HG03571 (cell line): ENCODE measurements at regions not wholly inside any gene's neighbourhood (a gene's known extent, or its start where the extent isn't known, plus 50 kb on each side); places are given as distances from the start of the nearest gene placed in this dataset.
"Not testable (repeated sequence)": the region's sequence is repeated elsewhere in the genome, so short reads cannot be mapped to it uniquely, and the experiment has no call there.

Experiments used
- ATAC-seq: cut with Tn5 transposase; IDR thresholded peaks from one replicate; pipeline ENCODE4 v1.9.1; 2021; ENCODE audit not compliant: unreplicated experiment

DNA sequence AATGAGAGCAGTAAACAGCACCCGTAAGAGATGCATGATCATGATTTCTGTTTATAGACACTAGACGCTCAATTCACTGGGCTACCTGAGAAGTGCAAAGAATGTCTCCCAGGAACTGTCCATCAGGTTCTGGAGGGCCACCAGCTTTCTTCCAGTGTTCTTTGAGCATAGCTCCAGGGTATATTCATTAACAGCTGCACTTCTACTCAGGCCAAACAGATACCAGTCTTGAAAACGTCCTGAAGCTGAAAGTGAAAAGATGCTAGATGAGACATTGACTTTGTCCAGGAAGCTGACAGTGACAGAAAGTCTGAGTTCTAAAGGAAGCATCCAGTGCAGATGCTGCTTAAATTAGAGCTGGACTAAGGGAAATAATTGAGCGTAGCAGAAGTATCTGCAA is 488.7 kb upstream of the TYRP1 start:
- ATAC-seq: no peak

DNA sequence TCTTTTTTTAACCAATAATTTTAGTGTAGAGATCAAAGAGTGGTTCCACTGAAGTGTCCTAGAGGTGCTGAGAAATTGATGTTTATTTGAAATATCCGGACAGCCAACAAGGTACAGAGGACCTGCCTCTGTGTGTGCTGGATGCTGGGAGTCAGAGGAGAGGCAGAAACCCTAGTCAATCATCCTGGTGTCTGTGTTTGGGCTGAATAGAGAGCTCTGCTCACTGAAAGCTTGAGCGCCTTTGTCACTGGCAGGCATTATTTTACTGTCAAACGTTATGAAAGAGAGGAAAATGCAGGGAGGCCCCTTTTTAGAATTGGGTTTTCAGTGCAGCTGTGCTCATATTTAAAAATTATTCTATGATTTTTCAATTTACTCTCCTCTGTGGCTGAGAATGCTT is 480.3 kb upstream of the TYRP1 start:
- ATAC-seq: no peak

DNA sequence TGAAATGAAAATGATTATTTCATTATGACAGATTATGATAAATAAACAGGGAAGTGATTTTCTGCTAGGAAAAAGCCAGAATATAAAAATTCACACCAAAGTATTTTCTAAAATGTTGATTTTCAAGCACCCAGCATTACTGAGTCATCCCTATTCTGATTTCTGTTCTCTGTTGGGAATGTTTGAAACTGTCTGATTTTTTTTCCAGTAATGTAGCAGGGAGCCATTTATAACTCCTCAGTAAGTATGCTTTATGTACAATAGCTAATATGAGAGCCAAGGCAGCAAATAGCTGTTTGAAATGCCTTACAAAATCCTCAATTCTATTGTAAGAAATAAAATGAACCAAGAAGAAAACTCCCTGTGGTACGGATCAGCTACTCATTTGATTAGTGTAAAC is 471.7 kb upstream of the TYRP1 start:
- ATAC-seq: no peak

DNA sequence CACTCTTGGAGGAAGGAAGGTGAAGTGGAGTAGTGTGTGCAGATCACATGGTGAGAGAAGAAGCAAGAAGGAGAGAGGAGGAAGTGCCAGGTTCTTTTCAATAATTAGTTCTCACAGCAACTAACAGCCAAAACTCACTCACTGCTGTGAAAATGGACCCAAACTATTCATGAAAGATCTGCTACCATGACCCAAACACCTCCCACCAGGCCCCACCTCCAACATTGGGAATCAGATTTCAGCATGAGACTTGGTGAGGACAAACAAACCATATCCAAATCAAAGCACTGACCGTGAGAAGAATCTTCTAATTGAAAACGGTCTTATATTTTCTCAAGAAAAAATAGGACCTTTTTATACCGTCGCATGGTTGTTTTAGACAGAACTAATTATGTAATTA is 468.7 kb upstream of the TYRP1 start:
- ATAC-seq: no peak

DNA sequence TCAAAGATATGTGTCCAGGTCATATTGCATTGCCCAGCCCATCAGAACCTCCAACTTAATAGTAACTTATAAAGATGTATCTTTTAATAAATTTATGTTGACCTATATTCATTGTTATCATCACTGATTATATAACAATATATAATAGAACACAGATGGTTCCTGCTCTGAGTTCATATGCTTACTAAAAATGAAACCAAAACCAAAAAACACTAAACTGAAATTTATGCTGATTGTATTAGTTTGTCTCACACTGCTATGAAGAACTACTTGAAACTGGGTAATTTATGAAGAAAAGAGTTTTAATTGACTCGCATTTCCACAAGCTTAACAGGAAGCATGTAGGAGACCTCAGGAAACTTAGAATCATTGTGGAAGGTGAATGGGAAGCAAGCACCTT is 462.5 kb upstream of the TYRP1 start:
- ATAC-seq: no peak

DNA sequence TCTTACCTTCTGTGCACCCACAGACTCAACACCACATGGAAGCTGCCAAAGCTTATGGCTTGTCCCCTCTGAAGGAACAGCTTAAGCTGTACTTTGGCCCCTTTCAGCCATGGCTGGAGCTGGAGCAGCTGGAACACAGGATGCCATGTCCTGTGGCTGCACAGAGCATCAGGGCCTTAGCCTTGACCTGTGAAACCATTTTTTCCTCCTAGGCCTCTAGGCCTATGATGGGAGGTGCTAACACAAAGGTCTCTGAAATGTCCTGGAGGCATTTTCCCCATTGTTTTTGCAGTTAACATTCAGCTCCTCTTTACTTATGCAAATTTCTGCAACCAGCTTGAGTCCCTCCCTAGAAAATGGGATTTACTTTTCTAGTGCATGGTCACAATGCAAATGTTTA is 461.4 kb upstream of the TYRP1 start:
- ATAC-seq: no peak

DNA sequence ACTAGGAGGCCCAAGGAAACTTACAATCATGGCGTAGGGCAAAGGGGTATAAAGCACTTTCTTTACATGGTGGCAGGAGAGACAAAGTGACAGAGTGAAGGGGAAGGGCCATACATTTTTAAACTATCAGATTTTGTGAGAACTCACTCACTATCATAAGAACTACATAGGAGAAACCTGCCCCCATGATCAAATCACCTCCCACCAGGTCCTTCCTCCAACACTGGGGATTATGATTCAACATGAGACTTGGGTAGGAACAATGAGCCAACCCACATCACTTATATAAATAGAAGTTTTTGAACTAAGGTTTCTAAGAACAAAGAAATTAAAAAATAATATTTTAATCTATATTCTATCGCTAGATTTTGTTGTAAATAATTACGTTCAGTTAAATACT is 460.3 kb upstream of the TYRP1 start:
- no peak for ATAC-seq

DNA sequence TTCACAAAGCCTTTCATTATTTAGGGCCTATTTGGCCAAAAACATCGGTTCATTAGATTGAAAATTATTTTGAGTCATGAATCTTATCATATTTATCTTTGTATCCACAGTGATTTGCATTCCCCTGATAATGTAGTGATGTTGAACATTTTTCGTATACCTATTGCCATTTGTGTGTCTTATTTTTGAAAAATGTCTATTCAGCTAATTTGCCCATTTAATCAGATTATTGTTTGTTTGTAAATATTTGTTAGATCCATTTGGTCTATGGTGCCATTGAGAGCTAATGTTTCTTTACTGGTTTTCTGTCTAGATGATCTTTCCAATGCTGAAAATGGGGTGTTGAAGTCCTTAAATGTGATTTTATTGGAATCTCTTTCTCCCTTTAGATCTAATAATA is 439.2 kb upstream of the TYRP1 start:
- ATAC-seq: no peak

DNA sequence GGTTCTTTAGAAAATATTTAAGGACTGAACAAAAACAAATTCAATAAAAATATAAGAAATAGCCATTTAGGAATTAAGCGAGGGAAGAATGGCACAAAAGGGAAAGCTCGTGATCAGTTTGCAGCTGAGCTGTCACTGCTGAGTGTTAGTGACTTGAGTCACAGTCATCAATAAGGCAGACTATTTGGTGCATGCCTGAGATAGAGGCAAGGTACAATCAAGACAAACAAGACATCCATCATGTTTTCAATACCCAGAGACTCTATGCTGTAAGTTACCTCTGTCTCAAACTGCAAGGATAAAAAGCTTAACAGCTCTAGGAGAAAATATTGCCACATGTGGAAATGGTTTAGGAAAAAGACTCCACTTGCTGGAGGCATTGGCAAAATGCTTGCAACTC is 426.4 kb upstream of the TYRP1 start:
- ATAC-seq: no peak

DNA sequence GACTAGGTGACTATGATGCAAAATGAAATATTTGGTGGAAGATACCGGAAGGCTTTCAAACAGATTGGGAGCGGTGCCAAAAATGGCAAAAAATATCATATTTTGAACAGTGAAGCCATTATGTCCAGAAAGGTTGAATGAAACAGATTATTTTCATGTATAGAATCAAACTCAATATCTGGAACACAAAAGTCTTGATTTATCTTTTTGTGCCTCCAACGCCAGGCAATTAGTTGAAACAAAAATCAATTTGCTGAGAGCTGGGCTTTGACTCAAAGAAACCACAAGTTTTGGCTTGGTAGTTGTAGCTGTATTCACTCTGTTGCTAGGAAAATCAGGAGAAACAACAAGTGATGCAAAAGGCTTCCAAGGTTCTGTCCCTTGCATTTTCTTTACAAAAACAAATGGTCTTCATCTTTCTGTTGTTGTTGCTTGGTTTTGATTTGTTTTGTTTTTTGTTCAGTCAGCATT is 421.7 kb upstream of the TYRP1 start:
- ATAC-seq: no peak

DNA sequence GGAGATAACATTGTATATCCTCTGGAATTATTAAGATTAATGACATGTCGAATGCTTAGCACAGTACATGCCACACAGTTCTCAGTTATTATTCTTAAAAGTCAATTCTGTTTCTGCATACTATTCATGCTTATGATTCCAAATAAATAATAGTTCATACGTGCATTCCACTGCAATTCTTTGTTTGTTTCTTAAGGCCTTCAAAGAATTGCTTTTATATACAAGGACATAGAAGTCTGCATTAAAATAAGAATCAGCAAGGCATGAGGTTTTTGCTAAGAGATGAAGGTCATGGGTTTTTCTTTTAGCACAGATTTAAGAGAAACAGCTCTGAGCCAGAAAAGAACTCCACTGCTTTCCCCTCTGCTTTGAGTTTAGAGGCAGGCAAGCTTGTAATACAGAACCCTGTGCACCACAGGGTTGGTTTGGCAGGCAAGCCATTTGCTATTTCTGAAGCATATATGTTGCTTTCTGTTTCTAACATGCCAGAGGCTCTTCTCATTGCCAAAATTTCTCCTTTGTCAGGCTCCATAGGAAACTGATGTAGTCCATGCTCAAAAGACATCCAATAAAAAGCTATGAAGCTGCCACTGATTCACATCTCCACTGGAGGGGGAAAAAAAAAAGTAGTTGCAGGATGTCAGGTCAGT is 420.6 kb upstream of the TYRP1 start:
- ATAC-seq: no peak

DNA sequence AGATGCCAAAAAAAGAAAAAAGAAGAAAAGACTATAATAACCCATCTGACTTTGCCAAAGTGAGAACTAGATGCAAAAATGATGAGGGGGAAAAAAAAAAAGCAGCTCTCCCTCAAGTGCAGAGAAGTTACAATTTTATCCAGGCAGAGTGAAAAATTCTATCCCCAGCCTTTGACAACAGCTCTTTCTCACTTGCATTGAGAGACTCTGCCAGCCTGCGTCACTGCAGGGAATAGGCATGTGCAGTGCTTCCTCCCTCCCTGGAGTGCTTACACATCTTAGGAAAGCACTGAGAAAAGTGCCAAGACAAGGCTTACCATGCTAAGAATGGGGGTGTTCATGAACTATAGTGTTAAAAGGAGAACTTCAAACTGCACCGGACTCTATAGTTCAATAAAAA is 418.6 kb upstream of the TYRP1 start:
- no peak for ATAC-seq

DNA sequence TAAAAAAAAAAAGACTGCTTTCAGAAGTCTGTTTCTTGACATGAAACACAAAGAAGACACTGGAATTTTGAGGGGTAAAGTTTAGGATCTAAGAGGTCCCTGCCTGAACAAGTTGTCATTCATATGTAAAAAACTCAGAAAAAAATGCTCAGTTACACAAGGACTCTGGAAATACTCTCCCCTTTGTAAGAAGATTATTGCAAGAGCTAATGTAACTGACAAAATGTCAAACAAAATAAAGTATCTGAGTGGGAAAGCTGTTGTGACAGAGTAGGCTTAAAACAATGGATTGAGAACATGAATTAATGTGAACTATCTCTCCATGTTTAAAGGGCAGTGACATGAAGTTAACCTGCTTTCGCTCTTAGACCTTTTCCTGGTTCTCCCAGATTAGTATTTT is 416.7 kb upstream of the TYRP1 start:
- ATAC-seq: no peak

DNA sequence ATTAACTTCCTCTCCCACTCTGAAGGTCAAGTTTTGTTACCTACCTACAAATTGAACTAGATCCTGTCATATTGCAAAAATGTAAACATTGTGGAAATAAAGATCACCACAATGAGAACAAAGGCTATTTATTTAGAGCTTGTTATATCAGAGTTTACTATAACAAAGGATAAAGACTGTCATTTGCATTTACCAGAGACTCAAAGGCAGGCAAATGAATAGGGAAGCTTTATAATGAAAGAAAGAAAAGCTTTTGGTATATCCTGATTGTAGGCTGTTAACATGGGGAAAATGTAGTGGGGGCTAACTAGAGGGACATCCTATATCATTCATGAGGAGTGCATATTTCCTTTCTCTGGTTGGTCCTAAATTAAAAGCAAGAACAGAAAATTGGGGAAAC is 403.5 kb upstream of the TYRP1 start:
- no peak for ATAC-seq

DNA sequence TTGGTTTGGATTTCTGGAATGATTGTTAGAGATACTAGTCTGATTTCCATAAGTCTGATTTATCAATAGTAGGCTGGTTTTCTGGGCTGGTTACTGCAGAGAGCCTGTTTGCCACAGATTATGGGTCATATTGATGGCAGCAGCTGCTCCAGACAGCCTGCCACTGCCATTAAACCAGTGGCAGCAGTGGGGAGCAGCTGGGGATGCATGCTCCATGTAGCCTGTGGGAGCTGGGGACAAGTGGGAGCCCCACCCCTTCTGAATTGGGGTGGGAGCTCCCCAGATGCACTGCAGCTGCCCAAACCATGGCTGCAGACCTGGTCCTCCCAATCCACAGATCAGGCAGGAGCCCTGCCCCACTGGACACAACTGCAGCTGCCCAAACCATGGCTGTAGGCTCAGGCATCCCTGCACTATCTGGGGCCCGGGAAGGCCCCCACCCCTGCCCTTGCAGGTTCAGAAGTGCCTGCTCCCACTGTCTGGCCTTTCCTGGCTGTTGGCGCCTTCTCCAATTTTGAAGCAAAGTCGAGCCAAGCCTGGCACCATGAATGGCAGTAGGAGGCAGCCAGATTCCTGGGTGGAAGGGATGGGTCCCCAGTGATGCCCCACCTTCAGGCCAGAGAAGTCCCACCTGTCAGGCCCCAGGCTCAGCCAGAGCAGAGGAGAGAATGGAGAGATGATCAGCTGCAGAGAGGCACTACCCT is 402.9 kb upstream of the TYRP1 start:
- ATAC-seq: no peak

DNA sequence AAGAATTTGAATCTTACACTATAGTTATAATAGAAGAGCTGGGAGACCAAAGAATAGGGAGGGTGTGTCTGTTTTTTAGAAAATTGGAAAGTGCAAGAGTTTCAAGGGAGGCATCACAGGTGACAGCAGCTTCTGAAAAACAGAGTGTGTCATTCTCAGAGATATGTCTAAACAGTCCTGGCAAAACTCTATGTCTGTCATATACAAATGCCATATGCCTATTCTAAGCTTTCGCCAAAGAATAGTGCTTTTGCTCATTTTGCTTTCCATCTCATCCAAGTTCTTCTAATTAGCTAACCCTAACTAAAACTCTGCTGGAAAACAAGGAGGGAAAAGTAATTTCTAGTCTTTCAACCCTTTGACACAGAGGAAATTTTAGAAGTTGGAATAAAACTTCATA is 388.0 kb upstream of the TYRP1 start:
- no peak for ATAC-seq

DNA sequence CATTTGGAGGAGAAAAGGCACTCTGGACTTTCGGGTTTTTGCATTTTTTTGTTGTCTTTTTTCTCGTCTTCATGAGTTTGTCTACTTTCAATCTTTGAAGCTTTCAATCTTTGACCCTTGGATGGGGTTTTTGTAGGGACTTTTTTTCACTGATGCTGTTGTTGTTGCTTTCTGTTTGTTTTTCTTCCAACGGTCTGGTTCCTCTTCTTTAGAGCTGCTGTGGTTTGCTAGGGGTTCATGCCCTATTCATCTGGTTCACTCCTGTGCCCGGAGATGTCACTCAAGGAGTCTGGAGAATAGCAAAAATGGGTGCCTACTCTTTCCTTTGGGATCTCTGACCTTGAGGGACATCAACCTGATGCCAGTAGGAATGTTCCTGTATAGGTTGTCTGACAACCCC is 378.6 kb upstream of the TYRP1 start:
- ATAC-seq: no peak

DNA sequence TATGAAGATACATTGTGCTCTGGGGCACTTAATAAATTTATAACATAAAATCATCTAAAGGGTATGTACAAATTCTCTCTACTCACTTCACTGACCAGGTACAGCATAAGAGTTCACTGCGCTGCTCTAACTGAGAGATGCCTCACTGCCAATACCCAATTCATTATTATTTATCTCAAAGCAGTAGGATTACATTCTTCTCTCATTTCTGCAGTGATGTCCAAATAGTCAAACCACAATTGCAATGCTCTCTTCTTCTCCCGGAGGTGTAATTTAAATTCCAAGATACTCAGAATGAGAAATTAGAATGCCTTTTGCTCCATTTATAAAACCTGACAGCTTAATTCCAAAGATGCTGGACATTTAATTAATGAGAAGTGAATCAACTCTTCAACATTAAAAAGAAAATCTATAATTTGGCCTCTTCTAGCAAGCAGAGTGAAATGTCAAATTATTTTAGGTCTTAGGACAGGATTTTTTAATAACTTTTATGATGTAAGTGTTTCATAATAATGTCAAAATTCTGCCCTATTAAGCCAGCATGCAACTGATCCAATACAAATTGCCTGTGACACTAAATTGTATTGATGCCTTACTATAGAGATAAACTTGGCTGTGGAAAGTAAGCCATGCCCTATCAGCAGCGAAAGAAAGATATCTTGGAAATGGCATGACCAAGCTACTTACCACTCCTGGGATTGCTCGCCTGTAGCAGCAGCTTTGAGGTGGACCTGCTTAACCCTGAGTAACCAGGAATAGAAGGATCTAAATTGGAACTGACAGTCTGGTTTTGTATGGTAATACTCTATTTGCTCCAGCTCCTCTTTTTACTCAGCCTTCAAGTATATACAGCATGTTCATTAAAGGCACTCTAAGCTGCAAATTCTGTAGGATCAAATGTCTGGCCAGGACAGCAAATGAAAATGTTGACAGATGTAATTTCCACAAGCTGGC is 374.2 kb upstream of the TYRP1 start:
- ATAC-seq: no peak

DNA sequence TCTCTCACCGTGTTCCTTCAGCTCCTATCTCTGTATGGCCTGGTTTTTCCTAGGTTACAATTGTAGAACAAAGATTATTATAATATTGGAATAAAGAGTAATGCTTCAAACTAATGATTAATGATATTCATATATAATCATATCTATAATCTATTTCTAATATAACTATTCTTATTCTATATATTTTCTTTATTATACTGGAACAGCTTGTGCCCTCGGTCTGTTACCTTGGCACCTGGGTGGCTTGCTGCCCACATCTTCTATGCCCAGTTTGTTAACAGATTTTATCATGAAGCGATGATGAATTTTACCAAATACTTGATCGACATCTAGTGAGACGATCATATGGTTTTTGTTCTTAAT is 363.6 kb upstream of the TYRP1 start:
- no peak for ATAC-seq

DNA sequence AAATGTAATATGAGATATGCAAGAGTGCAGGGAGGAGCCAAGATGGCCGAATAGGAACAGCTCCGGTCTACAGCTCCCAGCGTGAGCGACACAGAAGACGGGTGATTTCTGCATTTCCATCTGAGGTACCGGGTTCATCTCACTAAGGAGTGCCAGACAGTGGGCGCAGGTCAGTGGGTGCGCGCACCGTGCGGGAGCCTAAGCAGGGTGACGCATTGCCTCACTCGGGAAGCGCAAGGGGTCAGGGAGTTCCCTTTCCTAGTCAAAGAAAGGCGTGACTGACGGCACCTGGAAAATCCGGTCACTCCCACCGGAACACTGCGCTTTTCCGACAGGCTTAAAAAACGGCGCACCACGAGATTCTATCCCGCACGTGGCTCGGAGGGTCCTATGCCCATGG is 359.2 kb upstream of the TYRP1 start:
- not testable (repeated sequence) for ATAC-seq

DNA sequence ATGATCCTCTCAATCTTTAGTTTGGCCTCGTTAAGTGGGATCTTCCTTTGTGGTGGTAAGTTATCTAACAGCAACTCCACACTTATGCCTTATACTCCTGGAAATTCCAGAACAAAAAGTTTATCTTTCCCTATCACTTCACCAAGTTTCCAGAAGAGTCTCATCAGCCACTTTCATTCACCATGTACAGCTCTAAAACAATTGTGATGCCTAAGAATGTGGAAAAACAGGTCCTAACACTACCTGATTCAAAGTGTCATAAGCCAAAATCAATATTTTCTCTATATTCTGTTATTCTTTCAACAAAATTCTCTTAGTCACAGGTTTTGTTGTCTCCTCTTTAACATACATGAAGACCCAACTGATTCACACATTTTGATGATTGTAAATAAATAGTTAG is 342.4 kb upstream of the TYRP1 start:
- no peak for ATAC-seq
